SK-N-SH (cell line): ENCODE measurements at regions not wholly inside any gene's neighbourhood (a gene's known extent, or its start where the extent isn't known, plus 50 kb on each side); places are given as distances from the start of the nearest gene placed in this dataset.

Experiments
- CTCF ChIA-PET: fragments of 300-600, 350-600 bp; formaldehyde crosslinking; extraction: SDS; loops from one replicate; lab custom pipeline; 2021; lab: Yijun Ruan, JAX
- POLR2A ChIA-PET: fragments of 350-600 bp; sonication (Branson Sonifier 250); formaldehyde crosslinking; extraction: SDS; loops from one replicate; lab custom pipeline; 2020; ENCODE audit warnings: antibody characterized with exemption, inconsistent platforms; lab: Yijun Ruan, JAX
- DNase-seq: peaks from one replicate; pipeline ENCODE4 v3.0.0; 2012
- H2AFZ ChIP-seq: fragments of 200-600 bp; sonication (generic); 2 replicates; pipeline ENCODE4 v1.8.1; 2016; ENCODE audit warnings: antibody characterized with exemption, mild to moderate bottlenecking, low read depth
- H3F3A ChIP-seq: fragments of 200-600 bp; sonication (generic); replicated peaks from 2 replicates; pipeline ENCODE3; 2016; ENCODE audit warnings: antibody characterized with exemption, mild to moderate bottlenecking; ENCODE audit not compliant: insufficient read depth
- H3K27ac ChIP-seq, 2 experiments: fragments of 200-500 bp in 1 of 2; fragments of 200-600 bp in 1 of 2; sonication (Bioruptor generic) in 1 of 2; sonication (generic), shearing (Covaris generic) in 1 of 2; 2 replicates each; pipeline versions ENCODE4 v1.5.1 to v1.6.1; 2014 to 2016; ENCODE audit warnings: low read depth in 2 of 2, inconsistent platforms in 1 of 2, low read length in 1 of 2, mild to moderate bottlenecking in 1 of 2, mixed read lengths in 1 of 2
- H3K27me3 ChIP-seq: fragments of 200-600 bp; sonication (generic), shearing (Covaris generic); 2 replicates; pipeline ENCODE4 v1.6.1; 2016; ENCODE audit warnings: mixed run types; ENCODE audit not compliant: insufficient read depth
- H3K36me3 ChIP-seq, 2 experiments: fragments of 200-500 bp in 1 of 2; fragments of 200-600 bp in 1 of 2; sonication (Bioruptor generic) in 1 of 2; sonication (generic) in 1 of 2; replicated peaks in 1 of 2; 2 replicates each; pipeline versions ENCODE3 to v1.5.1; 2014 to 2016; ENCODE audit warnings: low read length in 1 of 2, mild to moderate bottlenecking in 1 of 2; ENCODE audit not compliant: insufficient read depth in 2 of 2, control insufficient read depth in 1 of 2
- H3K4me1 ChIP-seq, 2 experiments: fragments of 200-500 bp in 1 of 2; fragments of 200-600 bp in 1 of 2; sonication (Bioruptor generic) in 1 of 2; sonication (generic), shearing (Covaris generic) in 1 of 2; 2 replicates each; pipeline versions ENCODE4 v1.5.1 to v1.6.1; 2014 to 2016; ENCODE audit warnings: low read depth in 1 of 2, low read length in 1 of 2, mixed run types in 1 of 2; ENCODE audit not compliant: insufficient read depth in 2 of 2, control insufficient read depth in 1 of 2
- H3K4me2 ChIP-seq: fragments of 200-600 bp; sonication (generic), shearing (Covaris generic); 2 replicates; pipeline ENCODE4 v1.6.1; 2017; ENCODE audit warnings: mixed run types
- H3K4me3 ChIP-seq, 2 experiments: fragments of 200-500 bp in 1 of 2; fragments of 200-600 bp in 1 of 2; sonication (Bioruptor generic) in 1 of 2; sonication (generic), shearing (Covaris generic) in 1 of 2; 2 replicates each; pipeline versions ENCODE4 v1.5.1 to v1.8.1; 2014 to 2016; ENCODE audit warnings: low read depth in 2 of 2, inconsistent platforms in 1 of 2, low read length in 1 of 2, mild to moderate bottlenecking in 1 of 2, mixed read lengths in 1 of 2, moderate library complexity in 1 of 2
- H3K79me2 ChIP-seq: fragments of 200-600 bp; sonication (generic); 2 replicates; pipeline ENCODE4 v1.8.1; 2017; ENCODE audit warnings: mild to moderate bottlenecking; ENCODE audit not compliant: insufficient read depth
- H3K9ac ChIP-seq: fragments of 200-600 bp; sonication (generic); 2 replicates; pipeline ENCODE4 v1.6.1; 2017; ENCODE audit warnings: mixed run types
- H3K9me2 ChIP-seq: fragments of 200-600 bp; sonication (generic); 2 replicates; pipeline ENCODE4 v1.6.1; 2017; ENCODE audit warnings: mixed run types
- H3K9me3 ChIP-seq: fragments of 200-600 bp; sonication (generic); 2 replicates; pipeline ENCODE4 v1.6.1; 2017; ENCODE audit warnings: mixed run types, mild to moderate bottlenecking, moderate library complexity
- H4K20me1 ChIP-seq: fragments of 200-600 bp; sonication (generic); 2 replicates; pipeline ENCODE4 v1.6.1; 2017; ENCODE audit warnings: mild to moderate bottlenecking, mixed run types; ENCODE audit not compliant: insufficient read depth
- CHD2 ChIP-seq: fragments of 150-350 bp; IDR thresholded peaks from 2 replicates; pipeline ENCODE4 v1.6.1; 2018; ENCODE audit warnings: low read length; ENCODE audit not compliant: partially characterized antibody
- ELF1 ChIP-seq: IDR thresholded peaks from 2 replicates; pipeline ENCODE4 v1.4.0; 2012
- EZH2phosphoT487 ChIP-seq: fragments of 200-600 bp; sonication (generic); IDR thresholded peaks from 2 replicates; pipeline ENCODE4 v1.6.1; 2017; ENCODE audit warnings: low read depth, mixed run types, mild to moderate bottlenecking, antibody characterized with exemption, moderate library complexity, borderline replicate concordance
- GABPA ChIP-seq: IDR thresholded peaks from 2 replicates; pipeline ENCODE4 v1.4.0; 2012; ENCODE audit warnings: low read depth, mild to moderate bottlenecking
- JUND ChIP-seq: IDR thresholded peaks from 2 replicates; pipeline ENCODE4 v1.4.0; 2012
- MXI1 ChIP-seq: IDR thresholded peaks from 2 replicates; pipeline ENCODE4 v1.6.1; 2012; ENCODE audit warnings: mild to moderate bottlenecking, low read depth, low read length, improper control_type of control experiment
- SIN3A ChIP-seq: IDR thresholded peaks from 2 replicates; pipeline ENCODE4 v1.6.1; 2012; ENCODE audit warnings: low read depth, mild to moderate bottlenecking, low read length, moderate library complexity, borderline replicate concordance
- SMC3 ChIP-seq: IDR thresholded peaks from 2 replicates; pipeline ENCODE4 v1.6.1; 2012; ENCODE audit warnings: low read depth, low read length, improper control_type of control experiment
- TAF1 ChIP-seq: IDR thresholded peaks from 2 replicates; pipeline ENCODE4 v1.6.1; 2012; ENCODE audit warnings: low read depth, mild to moderate bottlenecking, low read length, moderate library complexity, borderline replicate concordance
- TCF12 ChIP-seq: IDR thresholded peaks from 2 replicates; pipeline ENCODE4 v1.4.0; 2012
- TEAD4 ChIP-seq: IDR thresholded peaks from 2 replicates; pipeline ENCODE4 v1.4.0; 2012; ENCODE audit warnings: mild to moderate bottlenecking, borderline replicate concordance; ENCODE audit not compliant: insufficient read depth
- WGBS: methylation state at CpG from one replicate; pipeline ENCODE4 v1.1.6; 2017; ENCODE audit warnings: low lambda C conversion rate; 5-methylcytosine and 5-hydroxymethylcytosine counted together
- TF ChIP-seq, protein P1 (sequence below): IDR thresholded peaks from 2 replicates; pipeline ENCODE4 v1.6.1; 2012; ENCODE audit warnings: mild to moderate bottlenecking, low read depth, low read length, moderate library complexity
- TF ChIP-seq, protein P2 (sequence below): fragments of 150-350 bp; IDR thresholded peaks from 2 replicates; pipeline ENCODE4 v1.6.1; 2017; ENCODE audit warnings: antibody characterized with exemption, low read length, low read depth, borderline replicate concordance
- TF ChIP-seq, protein P3 (sequence below): IDR thresholded peaks from 2 replicates; pipeline ENCODE4 v1.4.0; 2012; ENCODE audit warnings: low read depth, borderline replicate concordance

DNA sequence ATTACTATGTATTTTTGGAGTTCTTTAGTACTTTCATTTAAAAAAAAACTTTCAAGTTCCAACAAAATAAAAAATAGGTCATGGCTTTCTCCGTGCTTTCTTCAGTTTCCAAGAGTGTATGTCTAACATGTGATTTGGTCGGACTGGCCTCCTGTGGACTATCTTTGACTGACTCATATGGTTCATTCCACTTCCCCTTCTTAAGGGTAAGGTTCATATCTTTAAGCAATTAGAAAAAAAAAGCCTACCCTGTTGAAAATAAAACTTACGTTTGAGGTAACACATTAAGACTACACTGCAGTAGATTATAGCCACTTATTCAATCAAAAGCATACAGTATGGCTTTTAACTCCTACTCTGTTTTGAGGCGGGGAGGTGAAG lies 112.8 kb upstream of the AHR start:
- no peaks in the 10 kb centered on the region for H3K36me3 ChIP-seq

More for the DNA sequence above, 112.8 kb upstream of the AHR start:
- 13% methylated on average over 4 of the region's 4 CpGs for WGBS
- Histone ChIP-seq H2AFZ (no peak overlapping the region), H3K79me2 (no peaks in the 10 kb centered on the region), H3K4me2 (no peak overlapping the region), H3K4me1 (no peaks in the 10 kb centered on the region; a peak in 1 of 4 replicates), H3K9ac (no peak overlapping the region), H3K27ac (no peak overlapping the region), H4K20me1 (no peaks in the 10 kb centered on the region), H3K9me3 (no peaks in the 10 kb centered on the region), H3K9me2 (no peaks in the 10 kb centered on the region), H3F3A (peaks cover 3% of the 10 kb centered on the region), H3K27me3 (peaks cover 6% of the 10 kb centered on the region), H3K4me3 (no peak overlapping the region)
- POLR2A ChIA-PET, result no interaction called here
- TF ChIP-seq CHD2 (no peak), MXI1 (no peak), JUND (no peak), SMC3 (no peak), TEAD4 (no peak), SIN3A (no peak), ELF1 (no peak), EZH2phosphoT487 (no peak), GABPA (no peak), TCF12 (no peak), TAF1 (no peak)
- TF ChIP-seq, protein P1, sequence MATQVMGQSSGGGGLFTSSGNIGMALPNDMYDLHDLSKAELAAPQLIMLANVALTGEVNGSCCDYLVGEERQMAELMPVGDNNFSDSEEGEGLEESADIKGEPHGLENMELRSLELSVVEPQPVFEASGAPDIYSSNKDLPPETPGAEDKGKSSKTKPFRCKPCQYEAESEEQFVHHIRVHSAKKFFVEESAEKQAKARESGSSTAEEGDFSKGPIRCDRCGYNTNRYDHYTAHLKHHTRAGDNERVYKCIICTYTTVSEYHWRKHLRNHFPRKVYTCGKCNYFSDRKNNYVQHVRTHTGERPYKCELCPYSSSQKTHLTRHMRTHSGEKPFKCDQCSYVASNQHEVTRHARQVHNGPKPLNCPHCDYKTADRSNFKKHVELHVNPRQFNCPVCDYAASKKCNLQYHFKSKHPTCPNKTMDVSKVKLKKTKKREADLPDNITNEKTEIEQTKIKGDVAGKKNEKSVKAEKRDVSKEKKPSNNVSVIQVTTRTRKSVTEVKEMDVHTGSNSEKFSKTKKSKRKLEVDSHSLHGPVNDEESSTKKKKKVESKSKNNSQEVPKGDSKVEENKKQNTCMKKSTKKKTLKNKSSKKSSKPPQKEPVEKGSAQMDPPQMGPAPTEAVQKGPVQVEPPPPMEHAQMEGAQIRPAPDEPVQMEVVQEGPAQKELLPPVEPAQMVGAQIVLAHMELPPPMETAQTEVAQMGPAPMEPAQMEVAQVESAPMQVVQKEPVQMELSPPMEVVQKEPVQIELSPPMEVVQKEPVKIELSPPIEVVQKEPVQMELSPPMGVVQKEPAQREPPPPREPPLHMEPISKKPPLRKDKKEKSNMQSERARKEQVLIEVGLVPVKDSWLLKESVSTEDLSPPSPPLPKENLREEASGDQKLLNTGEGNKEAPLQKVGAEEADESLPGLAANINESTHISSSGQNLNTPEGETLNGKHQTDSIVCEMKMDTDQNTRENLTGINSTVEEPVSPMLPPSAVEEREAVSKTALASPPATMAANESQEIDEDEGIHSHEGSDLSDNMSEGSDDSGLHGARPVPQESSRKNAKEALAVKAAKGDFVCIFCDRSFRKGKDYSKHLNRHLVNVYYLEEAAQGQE, result no peak
- TF ChIP-seq, protein P2, sequence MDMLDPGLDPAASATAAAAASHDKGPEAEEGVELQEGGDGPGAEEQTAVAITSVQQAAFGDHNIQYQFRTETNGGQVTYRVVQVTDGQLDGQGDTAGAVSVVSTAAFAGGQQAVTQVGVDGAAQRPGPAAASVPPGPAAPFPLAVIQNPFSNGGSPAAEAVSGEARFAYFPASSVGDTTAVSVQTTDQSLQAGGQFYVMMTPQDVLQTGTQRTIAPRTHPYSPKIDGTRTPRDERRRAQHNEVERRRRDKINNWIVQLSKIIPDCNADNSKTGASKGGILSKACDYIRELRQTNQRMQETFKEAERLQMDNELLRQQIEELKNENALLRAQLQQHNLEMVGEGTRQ, result no peak
- TF ChIP-seq, protein P3, sequence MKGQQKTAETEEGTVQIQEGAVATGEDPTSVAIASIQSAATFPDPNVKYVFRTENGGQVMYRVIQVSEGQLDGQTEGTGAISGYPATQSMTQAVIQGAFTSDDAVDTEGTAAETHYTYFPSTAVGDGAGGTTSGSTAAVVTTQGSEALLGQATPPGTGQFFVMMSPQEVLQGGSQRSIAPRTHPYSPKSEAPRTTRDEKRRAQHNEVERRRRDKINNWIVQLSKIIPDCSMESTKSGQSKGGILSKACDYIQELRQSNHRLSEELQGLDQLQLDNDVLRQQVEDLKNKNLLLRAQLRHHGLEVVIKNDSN, result no peak
- DNase-seq, result no peak
- CTCF ChIA-PET, result no interaction called here
